Dedifferentiated amniotic fluid mesenchymal stem cell (primary cell): ENCODE measurements at regions not wholly inside any gene's neighbourhood (a gene's known extent, or its start where the extent isn't known, plus 50 kb on each side); places are given as distances from the start of the nearest gene placed in this dataset.
"Not testable (repeated sequence)": the region's sequence is repeated elsewhere in the genome, so short reads cannot be mapped to it uniquely, and the experiment has no call there.

Experiments used
- DNase-seq: peaks from one replicate; pipeline ENCODE4 v3.0.0-alpha.2; 2016; ENCODE audit errors: extremely low spot score

GRCh38 chr2:137886083-137886831 lies 78.0 kb upstream of the HNMT start:
- no peak for DNase-seq

- DNase-seq, result no peak
Observed at GRCh38 chr2:137888845-137889244, 75.4 kb upstream of the HNMT start.

GRCh38 chr2:137892739-137893138 lies 71.5 kb upstream of the HNMT start:
- no peak for DNase-seq

- no peak for DNase-seq
Observed at GRCh38 chr2:137893145-137893544, 71.1 kb upstream of the HNMT start.

- DNase-seq, result no peak
Observed at GRCh38 chr2:137896467-137896866, 67.8 kb upstream of the HNMT start.

- DNase-seq, result no peak
Observed at GRCh38 chr2:137897082-137897481, 67.2 kb upstream of the HNMT start.

- DNase-seq, result no peak
Observed at GRCh38 chr2:137900421-137901141, 63.7 kb upstream of the HNMT start.

- DNase-seq, result peak; percentile 26
Observed at GRCh38 chr2:137910641-137911040, 53.6 kb upstream of the HNMT start.

- DNase-seq, result no peak
Observed at GRCh38 chr2:137912371-137912770, 51.9 kb upstream of the HNMT start.

- DNase-seq, result no peak
Observed at GRCh38 chr2:137913169-137913568, 51.1 kb upstream of the HNMT start.

- DNase-seq, result not testable (repeated sequence)
Observed at GRCh38 chr2:137913648-137914047, 50.6 kb upstream of the HNMT start.
